CD4-positive, alpha-beta T cell (primary cell): ENCODE measurements at regions not wholly inside any gene's neighbourhood (a gene's known extent, or its start where the extent isn't known, plus 50 kb on each side); places are given as distances from the start of the nearest gene placed in this dataset.

Source experiments
- ATAC-seq: fragments of 200-7000 bp; cut with Tn5 transposase; one replicate; pipeline ENCODE4 v1.10.0; 2022; ENCODE audit warnings: mild to moderate bottlenecking; ENCODE audit not compliant: poor library complexity
- CTCF ChIA-PET: fragments of 350-600 bp; sonication (Branson Sonifier 250); formaldehyde crosslinking; loops from one replicate; lab custom pipeline; 2021; ENCODE audit warnings: antibody characterized with exemption, inconsistent platforms; lab: Charles Lee
- POLR2A ChIA-PET: fragments of 350-600 bp; sonication (Branson Sonifier 250); formaldehyde crosslinking; loops from one replicate; lab custom pipeline; 2021; ENCODE audit warnings: antibody characterized with exemption, inconsistent platforms; lab: Charles Lee
- DNase-seq, 14 experiments: peaks; one replicate each; pipeline ENCODE4 v3.0.0-alpha.2; 2013 to 2020; ENCODE audit warnings: mixed read lengths in 2 of 14
- H3K27ac ChIP-seq, 2 donors: one replicate each; pipeline versions ENCODE4 v1.5.1 to v1.7.0; 2013; ENCODE audit warnings: low read length in 2 of 2, low read depth in 1 of 2, mild to moderate bottlenecking in 1 of 2
- H3K27me3 ChIP-seq, 2 experiments: 1 replicate in 1 of 2; 2 replicates in 1 of 2; pipeline versions ENCODE4 v1.6.1 to v1.7.0; 2013; ENCODE audit warnings: low read length in 2 of 2, control low read depth in 1 of 2, mild to moderate bottlenecking in 1 of 2, moderate library complexity in 1 of 2; ENCODE audit not compliant: insufficient read depth in 2 of 2, control insufficient read depth in 1 of 2
- H3K36me3 ChIP-seq: one replicate; pipeline ENCODE4 v1.6.1; 2013; ENCODE audit warnings: low read length, control low read depth; ENCODE audit not compliant: insufficient read depth
- H3K4me1 ChIP-seq: one replicate; pipeline ENCODE4 v1.6.1; 2013; ENCODE audit warnings: low read length, control low read depth; ENCODE audit not compliant: insufficient read depth
- H3K4me3 ChIP-seq: one replicate; pipeline ENCODE4 v1.5.1; 2013; ENCODE audit warnings: mild to moderate bottlenecking, low read length, moderate library complexity
- H3K9me3 ChIP-seq, 2 experiments: 1 replicate in 1 of 2; 2 replicates in 1 of 2; pipeline versions ENCODE4 v1.6.1 to v1.7.0; 2013; ENCODE audit warnings: low read length in 2 of 2, mild to moderate bottlenecking in 2 of 2, control low read depth in 1 of 2, moderate library complexity in 1 of 2; ENCODE audit not compliant: control insufficient read depth in 1 of 2, insufficient read depth in 1 of 2
- H3K27ac Mint-ChIP-seq: one replicate; pipeline ENCODE4 v1.8.0; 2020; ENCODE audit warnings: mixed read lengths
- H3K27me3 Mint-ChIP-seq: one replicate; pipeline ENCODE4 v1.8.0; 2021; ENCODE audit warnings: mixed read lengths
- H3K36me3 Mint-ChIP-seq: one replicate; pipeline ENCODE4 v1.8.0; 2021; ENCODE audit warnings: low read depth, mixed read lengths
- H3K4me1 Mint-ChIP-seq: one replicate; pipeline ENCODE4 v1.8.0; 2021; ENCODE audit warnings: low read depth, mixed read lengths
- H3K4me3 Mint-ChIP-seq: one replicate; pipeline ENCODE4 v1.8.0; 2020; ENCODE audit warnings: mild to moderate bottlenecking, mixed read lengths
- H3K9me3 Mint-ChIP-seq: one replicate; pipeline ENCODE4 v1.8.0; 2020; ENCODE audit warnings: mixed read lengths
- intact Hi-C, 2 experiments: fragments of 100-400 bp; cut with DNase I in 1 of 2; cut with micrococcal nuclease in 1 of 2; formaldehyde crosslinking; loops; one replicate each; pipeline versions ENCODE4 v1.15.1 to v1.9.0; 2023 to 2025; cut with DNase I, micrococcal nuclease
- TF ChIP-seq, protein P1 (sequence below): fragments of 200-600 bp; IDR thresholded peaks from one replicate; pipeline ENCODE4 v1.8.0; 2022; ENCODE audit warnings: antibody characterized with exemption, mild to moderate bottlenecking

DNA sequence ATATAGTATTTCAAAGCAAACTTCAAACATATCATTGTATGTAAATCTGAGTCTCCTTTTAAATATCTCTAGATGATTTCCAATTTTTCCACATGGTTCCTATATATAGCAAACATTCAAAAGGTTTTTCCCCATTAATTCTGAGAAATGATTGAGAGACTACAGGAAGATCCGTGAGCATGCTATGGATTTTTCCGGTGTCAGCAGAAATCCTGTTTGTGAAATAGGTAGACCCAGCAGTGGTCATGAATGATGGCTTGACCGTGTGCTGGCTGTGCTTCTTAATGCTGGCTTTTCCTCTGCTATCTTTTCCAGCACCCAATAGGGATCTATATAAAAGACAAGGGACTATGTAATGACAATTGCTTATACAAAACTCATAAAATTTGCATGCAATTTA lies 485.3 kb downstream of the PSAT1 start:
- POLR2A ChIA-PET, result no interaction called here
- intact Hi-C loops, result no loop called here
- H3K27ac Mint-ChIP-seq, result no peak overlapping the region
- no peak overlapping the region for H3K27ac ChIP-seq
- no peaks in the 10 kb centered on the region for H3K4me1 ChIP-seq
- H3K36me3 ChIP-seq, result no peaks in the 10 kb centered on the region
- TF ChIP-seq, protein P1, sequence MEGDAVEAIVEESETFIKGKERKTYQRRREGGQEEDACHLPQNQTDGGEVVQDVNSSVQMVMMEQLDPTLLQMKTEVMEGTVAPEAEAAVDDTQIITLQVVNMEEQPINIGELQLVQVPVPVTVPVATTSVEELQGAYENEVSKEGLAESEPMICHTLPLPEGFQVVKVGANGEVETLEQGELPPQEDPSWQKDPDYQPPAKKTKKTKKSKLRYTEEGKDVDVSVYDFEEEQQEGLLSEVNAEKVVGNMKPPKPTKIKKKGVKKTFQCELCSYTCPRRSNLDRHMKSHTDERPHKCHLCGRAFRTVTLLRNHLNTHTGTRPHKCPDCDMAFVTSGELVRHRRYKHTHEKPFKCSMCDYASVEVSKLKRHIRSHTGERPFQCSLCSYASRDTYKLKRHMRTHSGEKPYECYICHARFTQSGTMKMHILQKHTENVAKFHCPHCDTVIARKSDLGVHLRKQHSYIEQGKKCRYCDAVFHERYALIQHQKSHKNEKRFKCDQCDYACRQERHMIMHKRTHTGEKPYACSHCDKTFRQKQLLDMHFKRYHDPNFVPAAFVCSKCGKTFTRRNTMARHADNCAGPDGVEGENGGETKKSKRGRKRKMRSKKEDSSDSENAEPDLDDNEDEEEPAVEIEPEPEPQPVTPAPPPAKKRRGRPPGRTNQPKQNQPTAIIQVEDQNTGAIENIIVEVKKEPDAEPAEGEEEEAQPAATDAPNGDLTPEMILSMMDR, result no peak
- H3K4me3 ChIP-seq, result no peak overlapping the region
- H3K9me3 Mint-ChIP-seq, result no peaks in the 10 kb centered on the region
- H3K4me1 Mint-ChIP-seq, result no peaks in the 10 kb centered on the region
- ATAC-seq (no peak), DNase-seq (no peak)
- no peaks in the 10 kb centered on the region for H3K27me3 ChIP-seq
- H3K4me3 Mint-ChIP-seq, result no peak overlapping the region
- CTCF ChIA-PET, result no interaction called here
- H3K36me3 Mint-ChIP-seq, result no peaks in the 10 kb centered on the region
- no peaks in the 10 kb centered on the region for H3K9me3 ChIP-seq
- no peaks in the 10 kb centered on the region for H3K27me3 Mint-ChIP-seq

DNA sequence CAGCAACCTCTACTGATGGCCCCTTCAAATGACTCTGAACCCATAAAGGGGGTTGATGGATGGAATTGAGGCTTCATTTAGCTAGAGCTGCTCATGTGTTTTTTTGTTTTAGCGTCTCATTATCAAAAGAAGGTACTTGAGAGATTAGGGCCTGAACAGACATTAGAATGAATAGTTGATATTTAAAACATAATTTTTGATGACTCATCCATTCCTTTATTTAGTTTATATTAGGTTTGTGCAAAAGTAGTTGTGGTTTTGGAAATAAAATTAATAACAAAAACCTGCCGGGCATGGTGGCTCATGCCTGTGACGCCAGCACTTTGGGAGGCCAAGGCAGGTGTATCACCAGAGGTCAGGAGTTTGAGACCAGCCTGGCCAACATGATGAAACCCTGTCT lies 485.9 kb downstream of the PSAT1 start:
- H3K36me3 Mint-ChIP-seq, result no peaks in the 10 kb centered on the region
- no peaks in the 10 kb centered on the region for H3K4me1 Mint-ChIP-seq
- TF ChIP-seq, protein P1, result no peak
- intact Hi-C loops, result no loop called here
- H3K9me3 Mint-ChIP-seq, result no peaks in the 10 kb centered on the region
- H3K4me3 Mint-ChIP-seq, result no peak overlapping the region
- Histone ChIP-seq H3K4me3 (no peak overlapping the region), H3K36me3 (no peaks in the 10 kb centered on the region), H3K9me3 (no peaks in the 10 kb centered on the region), H3K27me3 (no peaks in the 10 kb centered on the region), H3K4me1 (no peaks in the 10 kb centered on the region), H3K27ac (no peak overlapping the region)
- DNase-seq, result no peak
- no peak for ATAC-seq
- POLR2A ChIA-PET, result no interaction called here
- H3K27me3 Mint-ChIP-seq, result no peaks in the 10 kb centered on the region
- H3K27ac Mint-ChIP-seq, result no peak overlapping the region
- CTCF ChIA-PET, result no interaction called here

DNA sequence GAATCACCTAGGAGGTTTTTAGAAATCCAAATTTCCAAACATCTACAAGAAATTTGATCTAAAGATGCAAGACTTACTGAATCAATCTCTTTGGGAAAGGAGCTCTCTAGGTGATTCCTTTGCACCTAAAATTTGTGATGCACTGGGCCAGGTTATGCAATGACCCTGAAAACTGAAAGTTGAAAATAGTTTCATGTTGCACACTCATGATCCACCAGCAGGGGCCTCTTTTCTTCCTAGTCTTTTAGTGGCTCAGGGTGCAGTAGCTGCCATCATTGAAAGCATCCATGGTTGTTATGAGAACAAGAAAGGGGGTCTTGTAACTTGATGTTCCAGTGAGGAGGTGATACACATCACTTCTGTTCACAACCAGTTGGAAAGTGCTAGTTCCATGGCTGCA lies 486.8 kb downstream of the PSAT1 start:
- intact Hi-C loops, result no loop called here
- no peaks in the 10 kb centered on the region for H3K27me3 Mint-ChIP-seq
- H3K4me3 Mint-ChIP-seq, result no peak overlapping the region
- H3K4me1 Mint-ChIP-seq, result no peaks in the 10 kb centered on the region
- CTCF ChIA-PET, result no interaction called here
- TF ChIP-seq, protein P1, result no peak
- H3K27me3 ChIP-seq, result no peaks in the 10 kb centered on the region
- H3K9me3 Mint-ChIP-seq, result no peaks in the 10 kb centered on the region
- no peak overlapping the region for H3K27ac ChIP-seq
- H3K4me3 ChIP-seq, result no peak overlapping the region
- ATAC-seq (no peak), DNase-seq (no peak)
- POLR2A ChIA-PET, result no interaction called here
- H3K36me3 ChIP-seq, result no peaks in the 10 kb centered on the region
- no peaks in the 10 kb centered on the region for H3K4me1 ChIP-seq
- H3K27ac Mint-ChIP-seq, result no peak overlapping the region
- H3K9me3 ChIP-seq, result no peaks in the 10 kb centered on the region
- H3K36me3 Mint-ChIP-seq, result no peaks in the 10 kb centered on the region
